CD8-positive, alpha-beta memory T cell (primary cell): ENCODE measurements at regions not wholly inside any gene's neighbourhood (a gene's known extent, or its start where the extent isn't known, plus 50 kb on each side); places are given as distances from the start of the nearest gene placed in this dataset.

ENCODE experiments used
- CTCF ChIA-PET: fragments of 350-600 bp; sonication (Branson Sonifier 250); formaldehyde crosslinking; loops from one replicate; lab custom pipeline; 2021; ENCODE audit warnings: antibody characterized with exemption; lab: Charles Lee
- POLR2A ChIA-PET: fragments of 350-600 bp; sonication (Branson Sonifier 250); formaldehyde crosslinking; loops from one replicate; lab custom pipeline; 2021; ENCODE audit warnings: antibody characterized with exemption; lab: Charles Lee
- DNase-seq, 5 donors: peaks; one replicate each; pipeline versions ENCODE4 v3.0.0 to v3.0.0-alpha.2; 2020 to 2022; ENCODE audit warnings: mixed read lengths in 1 of 5
- H3K27ac ChIP-seq: one replicate; pipeline ENCODE4 v1.7.0; 2013; ENCODE audit warnings: low read depth, mild to moderate bottlenecking, low read length, moderate library complexity
- H3K27me3 ChIP-seq: 2 replicates; pipeline ENCODE4 v1.7.0; 2013; ENCODE audit warnings: low read length, mild to moderate bottlenecking; ENCODE audit not compliant: insufficient read depth, poor library complexity, severe bottlenecking
- H3K36me3 ChIP-seq: 2 replicates; pipeline ENCODE4 v1.7.0; 2013; ENCODE audit warnings: mild to moderate bottlenecking, low read length, moderate library complexity; ENCODE audit not compliant: insufficient read depth
- H3K4me1 ChIP-seq: 2 replicates; pipeline ENCODE4 v1.7.0; 2013; ENCODE audit warnings: mild to moderate bottlenecking, low read length, moderate library complexity; ENCODE audit not compliant: insufficient read depth
- H3K4me3 ChIP-seq: 2 replicates; pipeline ENCODE4 v1.7.0; 2013; ENCODE audit warnings: mild to moderate bottlenecking, low read length
- H3K9me3 ChIP-seq: 2 replicates; pipeline ENCODE4 v1.7.0; 2013; ENCODE audit warnings: mild to moderate bottlenecking, low read length
- H3K27ac Mint-ChIP-seq, 8 donors: one replicate each; pipeline ENCODE4 v1.8.0; 2020 to 2021; ENCODE audit warnings: mixed read lengths in 8 of 8, mild to moderate bottlenecking in 6 of 8, inconsistent platforms in 3 of 8, moderate library complexity in 3 of 8
- H3K27me3 Mint-ChIP-seq, 2 donors: one replicate each; pipeline ENCODE4 v1.8.0; 2020 to 2021; ENCODE audit warnings: mixed read lengths in 2 of 2, mild to moderate bottlenecking in 1 of 2, moderate library complexity in 1 of 2
- H3K36me3 Mint-ChIP-seq, 3 donors: one replicate each; pipeline ENCODE4 v1.8.0; 2020 to 2021; ENCODE audit warnings: mixed read lengths in 3 of 3, inconsistent platforms in 1 of 3, mild to moderate bottlenecking in 1 of 3
- H3K4me1 Mint-ChIP-seq, 3 donors: one replicate each; pipeline ENCODE4 v1.8.0; 2020 to 2021; ENCODE audit warnings: mixed read lengths in 3 of 3, inconsistent platforms in 1 of 3, mild to moderate bottlenecking in 1 of 3
- H3K4me3 Mint-ChIP-seq, 7 donors: one replicate each; pipeline ENCODE4 v1.8.0; 2020 to 2021; ENCODE audit warnings: mixed read lengths in 7 of 7, mild to moderate bottlenecking in 6 of 7, moderate library complexity in 4 of 7, inconsistent platforms in 2 of 7
- H3K9me3 Mint-ChIP-seq, 5 donors: one replicate each; pipeline ENCODE4 v1.8.0; 2020 to 2022; ENCODE audit warnings: mixed read lengths in 5 of 5, mild to moderate bottlenecking in 3 of 5, moderate library complexity in 2 of 5, inconsistent platforms in 1 of 5

DNA sequence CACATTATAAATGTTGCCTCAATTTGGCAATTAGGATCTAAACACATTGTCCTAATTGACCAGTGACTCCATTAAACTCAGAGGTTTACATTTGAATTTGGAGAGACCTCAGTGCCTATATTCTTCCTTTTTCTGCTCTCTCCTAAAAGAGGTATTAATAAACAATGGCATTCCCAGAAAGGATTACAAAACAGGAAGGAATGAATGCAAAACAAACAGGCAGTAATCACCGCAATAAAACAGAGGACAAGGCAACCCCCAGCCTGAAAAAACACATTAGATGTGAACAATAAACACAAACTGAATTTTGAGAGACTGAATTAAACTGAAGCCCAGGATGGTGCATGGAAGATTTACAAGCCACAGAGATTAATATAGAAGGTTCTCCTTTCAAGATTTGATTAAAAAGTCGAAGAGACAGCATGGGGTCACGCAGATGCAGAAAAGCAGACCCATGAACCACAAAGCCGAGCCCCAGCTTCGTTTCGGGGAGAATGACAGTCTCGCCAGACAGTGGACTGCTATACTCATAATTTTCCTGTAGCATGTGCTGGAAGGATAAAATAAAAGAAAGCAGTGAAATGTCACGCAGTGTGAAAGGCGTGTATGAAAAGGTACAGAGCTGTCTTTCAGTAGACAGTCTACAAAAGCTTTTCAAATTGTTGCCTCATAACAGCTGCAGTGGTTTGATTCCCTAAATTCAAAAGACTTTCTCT lies 503.0 kb downstream of the LIG4 start:
- H3K4me1 ChIP-seq = no peaks in the 10 kb centered on the region
- H3K27ac ChIP-seq = no peak overlapping the region
- Mint-ChIP-seq H3K4me1 (no peaks in the 10 kb centered on the region), H3K4me3 (no peak overlapping the region), H3K9me3 (peaks cover 0 to 13% (median 6%) of the 10 kb centered on the region in 5 donors), H3K36me3 (no peaks in the 10 kb centered on the region), H3K27me3 (no peaks in the 10 kb centered on the region), H3K27ac (no peak overlapping the region)
- ChIA-PET POLR2A (no interaction called here), CTCF (no interaction called here)
- no peaks in the 10 kb centered on the region for H3K36me3 ChIP-seq
- H3K4me3 ChIP-seq = no peak overlapping the region
- no peak for DNase-seq
- H3K27me3 ChIP-seq = no peaks in the 10 kb centered on the region
- no peaks in the 10 kb centered on the region for H3K9me3 ChIP-seq

DNA sequence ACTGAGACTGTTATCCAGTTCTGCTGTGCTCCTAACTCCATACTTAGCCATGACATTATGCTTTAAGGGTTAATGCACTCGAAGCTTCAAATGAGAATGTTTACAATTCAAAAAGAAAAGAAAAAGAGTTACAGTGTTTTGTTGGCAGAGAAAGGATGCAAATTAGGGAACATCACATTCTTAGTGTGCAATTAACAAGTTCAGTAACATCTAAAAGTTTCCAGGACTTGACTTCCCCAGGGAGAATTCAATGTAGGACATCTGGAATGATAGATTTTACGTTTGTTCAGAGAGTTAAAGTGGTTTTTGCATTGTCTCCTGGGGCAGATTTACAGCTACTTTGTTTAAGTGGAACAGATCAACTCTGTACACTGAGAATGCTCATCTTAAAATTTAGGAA lies 525.2 kb downstream of the LIG4 start:
- H3K9me3 ChIP-seq = no peaks in the 10 kb centered on the region
- H3K27ac ChIP-seq = no peak overlapping the region
- Mint-ChIP-seq H3K27ac (no peak overlapping the region), H3K4me3 (no peak overlapping the region), H3K4me1 (no peaks in the 10 kb centered on the region), H3K9me3 (peaks cover 2 to 21% (median 5%) of the 10 kb centered on the region in 5 donors), H3K27me3 (no peaks in the 10 kb centered on the region), H3K36me3 (no peaks in the 10 kb centered on the region)
- H3K36me3 ChIP-seq = no peaks in the 10 kb centered on the region
- CTCF ChIA-PET = no interaction called here
- H3K4me1 ChIP-seq = no peaks in the 10 kb centered on the region
- no peak overlapping the region for H3K4me3 ChIP-seq
- DNase-seq = no peak
- no peaks in the 10 kb centered on the region for H3K27me3 ChIP-seq
- POLR2A ChIA-PET = no interaction called here

DNA sequence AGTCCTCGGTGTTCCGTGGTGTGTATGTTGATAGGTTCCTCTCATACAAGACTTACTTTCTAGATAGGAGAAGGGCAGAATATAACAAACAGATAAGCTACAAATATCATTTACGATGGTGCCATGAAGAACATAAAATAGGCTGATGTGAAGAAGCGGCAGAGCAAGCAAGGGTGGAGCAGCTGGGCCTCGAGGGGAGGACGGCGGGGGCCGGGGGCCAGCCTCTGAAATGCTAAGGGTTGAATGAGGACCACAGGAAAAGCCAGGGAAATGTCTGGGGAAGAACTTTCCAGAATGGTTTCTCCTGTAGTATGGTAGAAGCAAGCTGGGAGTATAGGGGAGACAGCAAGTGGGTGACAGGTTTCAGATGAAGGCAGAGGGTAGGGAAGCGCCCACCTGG lies 529.5 kb downstream of the LIG4 start:
- H3K9me3 Mint-ChIP-seq = peaks cover 8 to 16% (median 11%) of the 10 kb centered on the region in 5 donors
- Histone ChIP-seq H3K27me3 (no peaks in the 10 kb centered on the region), H3K27ac (no peak overlapping the region), H3K36me3 (no peaks in the 10 kb centered on the region), H3K4me3 (no peak overlapping the region), H3K4me1 (no peaks in the 10 kb centered on the region), H3K9me3 (no peaks in the 10 kb centered on the region)
- H3K27ac Mint-ChIP-seq = no peak overlapping the region
- POLR2A ChIA-PET = no interaction called here
- CTCF ChIA-PET = no interaction called here
- H3K36me3 Mint-ChIP-seq = no peaks in the 10 kb centered on the region
- H3K27me3 Mint-ChIP-seq = no peaks in the 10 kb centered on the region
- no peaks in the 10 kb centered on the region for H3K4me1 Mint-ChIP-seq
- no peak for DNase-seq
- no peak overlapping the region for H3K4me3 Mint-ChIP-seq

DNA sequence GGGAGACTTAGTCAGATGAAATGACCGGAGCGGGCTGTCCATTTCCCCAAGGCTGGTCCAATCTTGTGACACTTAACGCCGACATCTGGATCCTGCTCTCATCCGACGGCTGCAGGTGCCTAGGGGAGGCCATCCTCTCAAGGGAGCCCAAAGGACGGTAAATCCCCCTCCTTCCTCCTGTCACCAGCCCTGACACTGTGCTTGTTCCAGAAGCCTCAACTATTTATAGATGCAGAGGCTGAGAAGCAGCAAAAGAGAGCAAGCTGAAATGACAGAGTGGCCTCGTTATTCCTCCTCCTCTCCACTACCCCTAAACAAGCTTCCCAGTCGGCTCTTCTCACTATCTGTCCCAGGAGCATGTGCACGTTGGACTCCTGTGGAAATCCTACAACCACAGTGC lies 533.7 kb downstream of the LIG4 start:
- H3K9me3 ChIP-seq = no peaks in the 10 kb centered on the region
- H3K4me1 ChIP-seq = no peaks in the 10 kb centered on the region
- H3K4me3 ChIP-seq = no peak overlapping the region
- Mint-ChIP-seq H3K9me3 (peaks cover 7 to 13% (median 9%) of the 10 kb centered on the region in 5 donors), H3K4me3 (no peak overlapping the region), H3K36me3 (no peaks in the 10 kb centered on the region), H3K27ac (no peak overlapping the region), H3K4me1 (no peaks in the 10 kb centered on the region), H3K27me3 (no peaks in the 10 kb centered on the region)
- DNase-seq = no peak
- CTCF ChIA-PET = no interaction called here
- no peaks in the 10 kb centered on the region for H3K36me3 ChIP-seq
- POLR2A ChIA-PET = no interaction called here
- H3K27me3 ChIP-seq = no peaks in the 10 kb centered on the region
- no peak overlapping the region for H3K27ac ChIP-seq

DNA sequence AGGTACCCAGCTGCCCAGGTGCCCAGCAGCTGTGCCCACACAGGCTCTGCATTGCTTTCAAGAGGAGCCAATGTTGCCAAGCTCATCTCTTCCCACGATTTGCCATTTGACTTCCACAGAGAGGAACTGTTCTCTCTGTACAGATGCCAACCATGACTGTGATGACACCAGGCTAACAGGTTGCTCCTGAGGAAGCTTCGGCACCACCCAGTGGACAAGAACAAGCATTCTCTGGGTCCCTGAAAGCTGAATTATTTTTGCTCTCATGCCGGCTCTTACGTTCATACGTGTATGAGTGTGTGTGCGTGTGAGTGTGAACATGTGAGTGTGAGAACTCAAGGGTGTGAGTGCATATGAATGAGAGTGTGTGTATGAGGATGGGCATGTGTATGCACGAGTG lies 535.2 kb downstream of the LIG4 start:
- POLR2A ChIA-PET = no interaction called here
- Mint-ChIP-seq H3K9me3 (peaks cover 5 to 11% (median 8%) of the 10 kb centered on the region in 5 donors), H3K27me3 (no peaks in the 10 kb centered on the region)

DNA sequence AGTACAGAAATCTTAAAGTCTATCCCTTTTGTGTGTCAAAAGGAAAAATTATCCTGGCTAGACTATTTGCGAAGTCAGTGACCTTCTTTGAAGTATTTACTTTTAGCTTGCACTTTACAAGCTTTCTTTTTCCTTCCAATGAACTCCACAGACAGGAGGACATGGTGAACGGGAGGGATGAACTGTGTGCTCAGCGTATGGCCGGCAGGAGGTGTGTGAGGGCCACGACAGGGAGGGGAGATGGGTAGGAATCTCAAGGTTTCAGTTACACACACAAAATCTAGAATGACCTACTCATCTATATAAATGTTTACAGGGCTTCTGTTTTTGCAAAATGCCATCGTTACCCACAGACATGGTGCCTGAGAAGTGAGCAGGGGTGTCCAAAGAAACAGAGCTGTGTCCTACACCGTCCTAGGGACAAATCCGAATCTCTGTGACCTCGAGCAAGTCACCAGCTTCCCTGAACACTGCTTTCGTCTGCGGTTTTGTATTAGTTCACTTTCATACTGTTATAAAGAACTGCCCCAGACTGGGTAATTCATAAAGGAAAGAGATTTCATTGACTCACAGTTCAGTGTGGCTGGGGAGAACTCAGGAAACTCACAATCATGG lies 537.2 kb downstream of the LIG4 start:
- no peaks in the 10 kb centered on the region for H3K27me3 ChIP-seq
- ChIA-PET POLR2A (no interaction called here), CTCF (no interaction called here)
- DNase-seq = no peak
- Mint-ChIP-seq H3K4me1 (no peaks in the 10 kb centered on the region), H3K9me3 (peaks cover 5 to 11% (median 7%) of the 10 kb centered on the region in 5 donors), H3K4me3 (no peak overlapping the region), H3K27ac (no peak overlapping the region), H3K36me3 (no peaks in the 10 kb centered on the region), H3K27me3 (no peaks in the 10 kb centered on the region)
- H3K27ac ChIP-seq = no peak overlapping the region
- H3K36me3 ChIP-seq = no peaks in the 10 kb centered on the region
- no peak overlapping the region for H3K4me3 ChIP-seq
- no peaks in the 10 kb centered on the region for H3K9me3 ChIP-seq
- H3K4me1 ChIP-seq = no peaks in the 10 kb centered on the region

More for the DNA sequence above, 535.2 kb downstream of the LIG4 start:
- Mint-ChIP-seq H3K27ac (no peak overlapping the region), H3K4me1 (no peaks in the 10 kb centered on the region), H3K36me3 (no peaks in the 10 kb centered on the region), H3K4me3 (no peak overlapping the region)
- CTCF ChIA-PET = no interaction called here
- Histone ChIP-seq H3K27ac (no peak overlapping the region), H3K9me3 (no peaks in the 10 kb centered on the region), H3K27me3 (no peaks in the 10 kb centered on the region), H3K36me3 (no peaks in the 10 kb centered on the region), H3K4me1 (no peaks in the 10 kb centered on the region), H3K4me3 (no peak overlapping the region)
- DNase-seq = no peak

DNA sequence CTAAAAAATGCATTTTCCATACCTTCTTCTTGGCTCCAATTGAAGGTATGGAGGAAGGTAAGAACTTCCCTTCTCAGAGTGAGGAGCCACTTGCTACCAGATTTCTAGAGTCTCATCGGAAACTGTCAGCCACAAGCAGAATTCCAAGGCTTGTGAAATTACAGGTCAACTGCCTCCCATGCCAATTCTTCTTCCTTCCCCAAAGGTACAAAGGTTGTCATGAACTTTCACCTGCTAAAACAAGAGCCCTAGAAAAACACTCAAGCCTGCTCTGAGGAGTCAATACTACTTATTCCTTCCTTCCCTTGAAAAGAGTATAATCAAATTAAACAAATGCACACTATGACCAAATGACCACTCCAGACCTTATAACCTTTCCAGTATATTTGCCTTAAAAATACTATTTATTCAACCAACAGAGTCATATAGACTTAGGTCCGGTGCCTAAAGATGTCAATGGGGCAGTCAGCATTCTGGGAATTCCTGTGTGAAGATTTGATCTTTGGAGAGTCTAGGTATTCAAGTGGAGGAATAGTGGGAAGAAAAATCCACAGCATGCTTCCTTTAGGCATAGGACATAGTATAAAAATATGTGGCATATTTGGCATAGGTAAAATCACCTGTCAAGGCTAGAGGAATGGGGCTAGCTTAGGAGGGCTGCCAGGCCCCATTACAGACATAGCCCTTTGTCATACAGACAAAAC lies 539.3 kb downstream of the LIG4 start:
- Mint-ChIP-seq H3K27ac (peak overlapping the region in 1 of 8 donors; percentile 3), H3K4me1 (no peaks in the 10 kb centered on the region), H3K9me3 (peaks cover 2 to 11% (median 6%) of the 10 kb centered on the region in 5 donors), H3K27me3 (no peaks in the 10 kb centered on the region), H3K4me3 (no peak overlapping the region), H3K36me3 (no peaks in the 10 kb centered on the region)
- Histone ChIP-seq H3K4me3 (no peak overlapping the region), H3K27me3 (no peaks in the 10 kb centered on the region), H3K36me3 (no peaks in the 10 kb centered on the region), H3K4me1 (no peaks in the 10 kb centered on the region), H3K9me3 (no peaks in the 10 kb centered on the region), H3K27ac (no peak overlapping the region)
- no peak for DNase-seq
- ChIA-PET CTCF (no interaction called here), POLR2A (no interaction called here)

DNA sequence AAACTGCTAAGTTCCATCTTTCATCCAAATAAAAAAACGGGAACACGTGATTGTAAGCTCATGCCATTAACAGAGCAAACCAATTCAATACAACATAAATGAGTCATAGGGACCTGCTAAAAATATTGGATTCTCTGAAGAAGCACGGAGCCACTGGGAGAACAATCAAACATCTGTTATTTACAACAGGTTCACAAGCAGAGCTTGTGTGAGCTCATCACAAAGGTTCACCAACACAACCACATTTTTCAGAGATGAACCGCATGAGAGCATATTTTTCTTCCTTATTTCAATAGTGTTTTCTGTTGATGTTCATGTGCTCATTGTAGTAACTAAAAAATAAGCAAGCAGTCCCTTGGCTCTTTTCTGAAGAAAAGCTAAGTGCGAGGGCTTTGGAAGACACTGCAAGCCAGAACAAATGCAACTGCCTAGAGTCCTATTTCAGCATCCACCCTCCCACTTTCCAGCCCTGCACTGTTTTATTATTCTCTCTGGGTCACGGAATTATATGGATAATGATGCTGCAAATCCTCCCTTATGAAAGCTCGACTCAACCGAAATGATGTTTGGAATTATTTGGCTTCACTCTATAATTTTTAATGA lies 545.8 kb downstream of the LIG4 start:
- Histone ChIP-seq H3K27ac (no peak overlapping the region), H3K9me3 (no peaks in the 10 kb centered on the region), H3K4me3 (no peak overlapping the region), H3K4me1 (no peaks in the 10 kb centered on the region), H3K27me3 (no peaks in the 10 kb centered on the region), H3K36me3 (no peaks in the 10 kb centered on the region)
- Mint-ChIP-seq H3K27me3 (no peaks in the 10 kb centered on the region), H3K4me1 (no peaks in the 10 kb centered on the region), H3K27ac (no peak overlapping the region), H3K4me3 (no peak overlapping the region), H3K36me3 (no peaks in the 10 kb centered on the region), H3K9me3 (peaks cover 6 to 29% (median 9%) of the 10 kb centered on the region in 5 donors)
- DNase-seq = no peak
- ChIA-PET POLR2A (no interaction called here), CTCF (interaction anchor here (0.8 kb wide), 1 partner anchor 19 kb away, joined by 3 read pairs; no protein-coding TSS in a partner anchor)
